HCT116 (cell line): ENCODE measurements at regions not wholly inside any gene's neighbourhood (a gene's known extent, or its start where the extent isn't known, plus 50 kb on each side); places are given as distances from the start of the nearest gene placed in this dataset.

Experiments
- ATAC-seq: fragments of 200-7000 bp; cut with Tn5 transposase; 2 replicates; pipeline ENCODE4 v1.9.1; 2020; ENCODE audit warnings: mild to moderate bottlenecking, moderate library complexity
- BruUV-seq: library from RNA; stranded (reverse); fragments of 400-500 nt; replicated peaks from 2 replicates; lab custom pipeline; 2021; lab: Mats Ljungman, UMichigan
- CTCF ChIA-PET: fragments of 300-600 bp; sonication (Branson Sonifier 250); formaldehyde crosslinking; loops from one replicate; lab custom pipeline; 2021; ENCODE audit warnings: antibody characterized with exemption; lab: Charles Lee
- POLR2A ChIA-PET: fragments of 300-600, 350-600 bp; sonication (Branson Sonifier 250); formaldehyde crosslinking; loops from one replicate; lab custom pipeline; 2021; ENCODE audit warnings: antibody characterized with exemption; lab: Charles Lee
- RAD21 ChIA-PET, 2 experiments: fragments of 300-600 bp; sonication (Branson Sonifier 250); formaldehyde crosslinking; loops; one replicate each; lab custom pipeline; 2023; ENCODE audit warnings: low total read pairs in 2 of 2; ENCODE audit not compliant: uncharacterized antibody in 2 of 2, unreplicated experiment in 2 of 2, low non-redundant PET in 1 of 2; lab: Charles Lee
- DNase-seq: peaks from one replicate; pipeline ENCODE4 v3.0.0-alpha.2; 2010; ENCODE audit warnings: low read depth, low spot score
- H2AFZ ChIP-seq: fragments of 200-600 bp; shearing (Covaris generic), sonication (generic); 2 replicates; pipeline ENCODE4 v1.6.1; 2017; ENCODE audit warnings: low read depth, mixed run types, mixed read lengths, antibody characterized with exemption, low read length; ENCODE audit not compliant: poor library complexity, severe bottlenecking
- H3K27ac ChIP-seq: 2 replicates; pipeline ENCODE4 v1.5.1; 2012; ENCODE audit warnings: low read depth, low read length
- H3K27me3 ChIP-seq: fragments of 200-600 bp; sonication (generic); 2 replicates; pipeline ENCODE4 v1.6.1; 2016; ENCODE audit warnings: mixed run types, low read length, mixed read lengths; ENCODE audit not compliant: insufficient read depth
- H3K36me3 ChIP-seq, 2 experiments: fragments of 200-500 bp in 1 of 2; fragments of 200-600 bp in 1 of 2; sonication (Bioruptor generic) in 1 of 2; sonication (generic) in 1 of 2; 2 replicates each; pipeline versions ENCODE4 v1.5.1 to v1.6.1; 2014 to 2016; ENCODE audit warnings: low read length in 2 of 2, inconsistent platforms in 1 of 2, mixed read lengths in 1 of 2, mixed run types in 1 of 2; ENCODE audit not compliant: insufficient read depth in 2 of 2, control insufficient read depth in 1 of 2
- H3K4me1 ChIP-seq, 2 experiments: fragments of 200-600 bp in 1 of 2; sonication (generic) in 1 of 2; 2 replicates each; pipeline versions ENCODE4 v1.5.1 to v1.6.1; 2012 to 2017; ENCODE audit warnings: low read length in 2 of 2, inconsistent platforms in 1 of 2, mild to moderate bottlenecking in 1 of 2, mixed read lengths in 1 of 2, mixed run types in 1 of 2, moderate library complexity in 1 of 2; ENCODE audit not compliant: insufficient read depth in 2 of 2, control insufficient read depth in 1 of 2
- H3K4me2 ChIP-seq: fragments of 200-600 bp; sonication (generic); 2 replicates; pipeline ENCODE4 v1.6.1; 2017; ENCODE audit warnings: mixed run types, low read length, mixed read lengths
- H3K4me3 ChIP-seq, 2 experiments: fragments of 200-600 bp in 1 of 2; sonication (generic) in 1 of 2; replicated peaks in 1 of 2; 2 replicates each; pipeline ENCODE4 v1.5.1; 2011 to 2016; ENCODE audit warnings: low read length in 2 of 2, control low read depth in 1 of 2, low read depth in 1 of 2, mild to moderate bottlenecking in 1 of 2, mixed read lengths in 1 of 2, mixed run types in 1 of 2
- H3K79me2 ChIP-seq: fragments of 200-600 bp; sonication (generic); 2 replicates; pipeline ENCODE4 v1.6.1; 2017; ENCODE audit warnings: mild to moderate bottlenecking, mixed run types, low read length, moderate library complexity, mixed read lengths; ENCODE audit not compliant: insufficient read depth
- H3K9ac ChIP-seq: fragments of 200-600 bp; sonication (generic); 2 replicates; pipeline ENCODE4 v1.6.1; 2016; ENCODE audit warnings: low read length, mixed read lengths
- H3K9me2 ChIP-seq: fragments of 200-600 bp; sonication (generic), shearing (Covaris generic); 2 replicates; pipeline ENCODE4 v1.6.1; 2017; ENCODE audit warnings: mixed run types, mild to moderate bottlenecking, moderate library complexity; ENCODE audit not compliant: insufficient read depth
- H3K9me3 ChIP-seq, 2 experiments: fragments of 200-500 bp in 1 of 2; fragments of 200-600 bp in 1 of 2; sonication (Bioruptor generic) in 1 of 2; sonication (generic) in 1 of 2; 2 replicates each; pipeline ENCODE4 v1.6.1; 2014 to 2017; ENCODE audit warnings: low read length in 2 of 2, mixed read lengths in 2 of 2, inconsistent platforms in 1 of 2, low read depth in 1 of 2, mild to moderate bottlenecking in 1 of 2, mixed run types in 1 of 2, moderate library complexity in 1 of 2; ENCODE audit not compliant: control insufficient read depth in 1 of 2, insufficient read depth in 1 of 2
- H4K20me1 ChIP-seq: fragments of 200-600 bp; sonication (generic), shearing (Covaris generic); 2 replicates; pipeline ENCODE4 v1.6.1; 2017; ENCODE audit warnings: mixed run types, mild to moderate bottlenecking, moderate library complexity; ENCODE audit not compliant: insufficient read depth
- CEBPB ChIP-seq: IDR thresholded peaks from 2 replicates; pipeline ENCODE4 v1.6.1; 2012; ENCODE audit warnings: low read depth
- EGR1 ChIP-seq: IDR thresholded peaks from 2 replicates; pipeline ENCODE4 v1.6.1; 2012; ENCODE audit warnings: low read depth
- ELF1 ChIP-seq: IDR thresholded peaks from 2 replicates; pipeline ENCODE4 v1.6.1; 2012; ENCODE audit warnings: low read depth, borderline replicate concordance
- EZH2 ChIP-seq: fragments of 200-600 bp; sonication (generic); IDR thresholded peaks from 2 replicates; pipeline ENCODE4 v1.6.1; 2017; ENCODE audit warnings: antibody characterized with exemption, mixed run types
- SIN3A ChIP-seq: IDR thresholded peaks from 2 replicates; pipeline ENCODE4 v1.6.1; 2012; ENCODE audit warnings: low read depth
- SP1 ChIP-seq: IDR thresholded peaks from 2 replicates; pipeline ENCODE4 v1.6.1; 2012; ENCODE audit warnings: low read depth
- SRF ChIP-seq: IDR thresholded peaks from 2 replicates; pipeline ENCODE4 v1.6.1; 2012; ENCODE audit warnings: low read depth
- ZNF274 ChIP-seq: fragments of 200-500 bp; sonication (Bioruptor generic); IDR thresholded peaks from 2 replicates; pipeline ENCODE4 v1.6.1; 2014; ENCODE audit warnings: mild to moderate bottlenecking, low read depth, low read length, inconsistent platforms
- intact Hi-C: fragments of 100-400 bp; cut with micrococcal nuclease; formaldehyde crosslinking; loops from 2 replicates; pipeline ENCODE4 v1.10.0; 2022
- TF ChIP-seq, protein P1 (sequence below): IDR thresholded peaks from 2 replicates; pipeline ENCODE4 v1.6.1; 2011; ENCODE audit warnings: mild to moderate bottlenecking, low read length, moderate library complexity; ENCODE audit not compliant: insufficient replicate concordance; ENCODE audit errors: extremely low read depth
- TF ChIP-seq, protein P2 (sequence below): IDR thresholded peaks from 2 replicates; pipeline ENCODE4 v1.6.1; 2012; ENCODE audit warnings: low read depth
- TF ChIP-seq, protein P3 (sequence below): IDR thresholded peaks from 2 replicates; pipeline ENCODE4 v1.6.1; 2012

DNA sequence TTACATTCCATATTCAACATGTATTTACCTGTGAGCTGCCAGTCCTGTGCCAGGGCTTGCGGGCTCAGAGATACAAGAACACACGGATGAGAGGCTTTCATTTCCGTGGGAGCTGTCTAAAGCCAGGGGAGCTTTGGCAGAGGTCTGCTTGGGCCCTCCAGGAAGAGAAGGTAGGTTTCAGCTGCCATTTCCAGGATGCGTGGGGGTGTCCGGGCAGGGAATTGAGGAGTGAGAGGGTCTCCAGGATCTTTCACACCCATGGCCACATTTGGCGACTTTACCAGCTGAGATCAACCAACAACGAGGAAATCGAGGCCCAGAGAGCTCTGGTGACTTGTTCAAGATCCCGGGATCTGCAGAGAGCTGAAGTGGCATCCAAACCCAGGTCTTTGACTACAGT is 119.6 kb downstream of the BUD13 start:
- CTCF ChIA-PET: interaction anchor here (1.0 kb wide), 1 partner anchor 11 kb away, joined by 4 read pairs; no protein-coding TSS in a partner anchor
- no peak for TF ChIP-seq CEBPB
- no peak overlapping the region for H2AFZ ChIP-seq
- no peak overlapping the region for H3K27ac ChIP-seq
- no peaks in the 10 kb centered on the region for H3K36me3 ChIP-seq
- ATAC-seq: no peak
- no peaks in the 10 kb centered on the region; the same call in 1 of the 2 replicates for H4K20me1 ChIP-seq
- H3K9me2 ChIP-seq: no peaks in the 10 kb centered on the region
- BruUV-seq: no TSS peak
- no peaks in the 10 kb centered on the region for H3K79me2 ChIP-seq
- no peak overlapping the region for H3K9ac ChIP-seq
- H3K4me1 ChIP-seq: no peaks in the 10 kb centered on the region
- no peak overlapping the region for H3K4me3 ChIP-seq
- intact Hi-C loops: no loop called here
- peaks cover 28% of the 10 kb centered on the region; the same call in 1 of the 2 replicates for H3K27me3 ChIP-seq
- H3K9me3 ChIP-seq: peaks cover 7 to 10% of the 10 kb centered on the region in 2 experiments; a peak in 2 of 4 replicates
- POLR2A ChIA-PET: no interaction called here
- DNase-seq: no peak
- RAD21 ChIA-PET: no interaction called here
- H3K4me2 ChIP-seq: no peak overlapping the region

DNA sequence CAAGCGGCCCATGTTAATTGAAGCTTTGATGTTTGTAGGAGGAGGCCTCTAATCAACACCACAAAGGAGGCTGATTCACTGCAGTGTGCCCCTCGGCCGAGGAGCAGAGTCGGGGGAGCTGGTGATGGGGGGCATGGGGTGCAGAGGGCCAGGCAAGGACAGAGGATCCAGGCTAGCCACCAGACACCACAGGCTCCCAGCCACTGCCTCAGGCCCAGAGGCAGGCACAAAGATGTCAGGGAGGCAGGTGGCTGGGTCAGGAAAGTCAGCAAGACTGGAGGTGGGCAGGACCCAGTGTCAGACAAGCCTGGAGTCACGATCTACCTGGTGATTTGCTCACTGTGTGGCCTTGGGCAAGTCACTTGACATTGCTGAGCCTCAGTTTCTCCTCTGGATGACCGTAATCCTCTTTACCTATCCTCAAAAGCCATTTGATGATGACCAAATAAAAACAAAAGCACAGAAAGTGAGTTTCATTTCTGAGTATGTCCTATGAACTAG is 121.0 kb downstream of the BUD13 start:
- DNase-seq: no peak
- H3K9ac ChIP-seq: no peak overlapping the region
- peaks cover 7 to 10% of the 10 kb centered on the region in 2 experiments; a peak in 2 of 4 replicates for H3K9me3 ChIP-seq
- peaks cover 30% of the 10 kb centered on the region; the same call in 1 of the 2 replicates for H3K27me3 ChIP-seq
- no peak overlapping the region for H3K4me2 ChIP-seq
- RAD21 ChIA-PET: no interaction called here
- H3K36me3 ChIP-seq: no peaks in the 10 kb centered on the region
- BruUV-seq: no TSS peak
- no peaks in the 10 kb centered on the region; the same call in 1 of the 2 replicates for H4K20me1 ChIP-seq
- no peak overlapping the region for H3K4me3 ChIP-seq
- no peaks in the 10 kb centered on the region for H3K79me2 ChIP-seq
- TF ChIP-seq EGR1 (no peak), SRF (no peak), CEBPB (no peak), ZNF274 (no peak), SP1 (no peak), EZH2 (no peak), ELF1 (no peak), SIN3A (no peak)
- TF ChIP-seq, protein P1, sequence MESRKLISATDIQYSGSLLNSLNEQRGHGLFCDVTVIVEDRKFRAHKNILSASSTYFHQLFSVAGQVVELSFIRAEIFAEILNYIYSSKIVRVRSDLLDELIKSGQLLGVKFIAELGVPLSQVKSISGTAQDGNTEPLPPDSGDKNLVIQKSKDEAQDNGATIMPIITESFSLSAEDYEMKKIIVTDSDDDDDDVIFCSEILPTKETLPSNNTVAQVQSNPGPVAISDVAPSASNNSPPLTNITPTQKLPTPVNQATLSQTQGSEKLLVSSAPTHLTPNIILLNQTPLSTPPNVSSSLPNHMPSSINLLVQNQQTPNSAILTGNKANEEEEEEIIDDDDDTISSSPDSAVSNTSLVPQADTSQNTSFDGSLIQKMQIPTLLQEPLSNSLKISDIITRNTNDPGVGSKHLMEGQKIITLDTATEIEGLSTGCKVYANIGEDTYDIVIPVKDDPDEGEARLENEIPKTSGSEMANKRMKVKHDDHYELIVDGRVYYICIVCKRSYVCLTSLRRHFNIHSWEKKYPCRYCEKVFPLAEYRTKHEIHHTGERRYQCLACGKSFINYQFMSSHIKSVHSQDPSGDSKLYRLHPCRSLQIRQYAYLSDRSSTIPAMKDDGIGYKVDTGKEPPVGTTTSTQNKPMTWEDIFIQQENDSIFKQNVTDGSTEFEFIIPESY: no peak
- TF ChIP-seq, protein P2, sequence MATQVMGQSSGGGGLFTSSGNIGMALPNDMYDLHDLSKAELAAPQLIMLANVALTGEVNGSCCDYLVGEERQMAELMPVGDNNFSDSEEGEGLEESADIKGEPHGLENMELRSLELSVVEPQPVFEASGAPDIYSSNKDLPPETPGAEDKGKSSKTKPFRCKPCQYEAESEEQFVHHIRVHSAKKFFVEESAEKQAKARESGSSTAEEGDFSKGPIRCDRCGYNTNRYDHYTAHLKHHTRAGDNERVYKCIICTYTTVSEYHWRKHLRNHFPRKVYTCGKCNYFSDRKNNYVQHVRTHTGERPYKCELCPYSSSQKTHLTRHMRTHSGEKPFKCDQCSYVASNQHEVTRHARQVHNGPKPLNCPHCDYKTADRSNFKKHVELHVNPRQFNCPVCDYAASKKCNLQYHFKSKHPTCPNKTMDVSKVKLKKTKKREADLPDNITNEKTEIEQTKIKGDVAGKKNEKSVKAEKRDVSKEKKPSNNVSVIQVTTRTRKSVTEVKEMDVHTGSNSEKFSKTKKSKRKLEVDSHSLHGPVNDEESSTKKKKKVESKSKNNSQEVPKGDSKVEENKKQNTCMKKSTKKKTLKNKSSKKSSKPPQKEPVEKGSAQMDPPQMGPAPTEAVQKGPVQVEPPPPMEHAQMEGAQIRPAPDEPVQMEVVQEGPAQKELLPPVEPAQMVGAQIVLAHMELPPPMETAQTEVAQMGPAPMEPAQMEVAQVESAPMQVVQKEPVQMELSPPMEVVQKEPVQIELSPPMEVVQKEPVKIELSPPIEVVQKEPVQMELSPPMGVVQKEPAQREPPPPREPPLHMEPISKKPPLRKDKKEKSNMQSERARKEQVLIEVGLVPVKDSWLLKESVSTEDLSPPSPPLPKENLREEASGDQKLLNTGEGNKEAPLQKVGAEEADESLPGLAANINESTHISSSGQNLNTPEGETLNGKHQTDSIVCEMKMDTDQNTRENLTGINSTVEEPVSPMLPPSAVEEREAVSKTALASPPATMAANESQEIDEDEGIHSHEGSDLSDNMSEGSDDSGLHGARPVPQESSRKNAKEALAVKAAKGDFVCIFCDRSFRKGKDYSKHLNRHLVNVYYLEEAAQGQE: no peak
- TF ChIP-seq, protein P3, sequence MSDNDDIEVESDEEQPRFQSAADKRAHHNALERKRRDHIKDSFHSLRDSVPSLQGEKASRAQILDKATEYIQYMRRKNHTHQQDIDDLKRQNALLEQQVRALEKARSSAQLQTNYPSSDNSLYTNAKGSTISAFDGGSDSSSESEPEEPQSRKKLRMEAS: no peak
- ATAC-seq: no peak
- intact Hi-C loops: no loop called here
- CTCF ChIA-PET: no interaction called here
- POLR2A ChIA-PET: no interaction called here
- H3K9me2 ChIP-seq: no peaks in the 10 kb centered on the region
- no peak overlapping the region for H3K27ac ChIP-seq
- H3K4me1 ChIP-seq: no peaks in the 10 kb centered on the region
- H2AFZ ChIP-seq: no peak overlapping the region
